ENCODE measurements at regions not wholly inside any gene's neighbourhood (a gene's known extent, or its start where the extent isn't known, plus 50 kb on each side); places are given as distances from the start of the nearest gene placed in this dataset.
"Not testable (repeated sequence)": the region's sequence is repeated elsewhere in the genome, so short reads cannot be mapped to it uniquely, and the experiment has no call there.

DNA sequence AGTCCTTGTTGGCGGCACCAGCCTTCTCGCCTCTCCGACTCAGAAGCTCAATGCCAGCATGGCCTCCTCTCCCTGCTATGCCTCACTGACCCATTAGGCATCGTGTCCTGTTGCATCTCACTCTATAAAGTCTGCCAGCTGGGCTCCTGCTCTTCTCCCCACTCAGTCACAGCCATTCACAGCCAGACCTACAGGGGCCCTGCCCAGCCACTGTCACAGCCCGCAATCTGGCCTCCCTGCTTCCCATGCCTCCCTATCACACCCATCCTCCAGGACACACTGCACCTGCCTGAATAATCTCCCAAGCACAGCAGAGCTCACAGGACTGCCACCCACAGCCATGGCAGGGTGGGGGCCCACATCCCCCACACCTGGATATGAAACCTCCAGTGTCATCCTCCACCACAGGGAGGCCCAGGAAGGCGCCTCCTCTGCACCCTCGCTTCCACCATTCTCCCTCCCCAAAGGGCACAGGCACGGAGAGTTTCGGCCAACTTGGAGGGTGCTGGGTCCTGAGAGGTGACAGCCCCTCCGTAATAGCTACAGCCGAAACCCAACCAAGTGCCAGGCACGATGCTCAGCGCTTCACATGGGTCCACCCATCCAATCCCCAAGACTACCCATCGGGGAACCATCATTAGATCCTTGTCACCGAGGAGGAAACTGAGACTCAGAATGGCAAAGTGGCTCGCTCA is 370.3 kb downstream of the BCL11B start:
- H3K4me3 ChIP-seq (ENCODE audit: low read depth, low read length) = no peak overlapping the region

DNA sequence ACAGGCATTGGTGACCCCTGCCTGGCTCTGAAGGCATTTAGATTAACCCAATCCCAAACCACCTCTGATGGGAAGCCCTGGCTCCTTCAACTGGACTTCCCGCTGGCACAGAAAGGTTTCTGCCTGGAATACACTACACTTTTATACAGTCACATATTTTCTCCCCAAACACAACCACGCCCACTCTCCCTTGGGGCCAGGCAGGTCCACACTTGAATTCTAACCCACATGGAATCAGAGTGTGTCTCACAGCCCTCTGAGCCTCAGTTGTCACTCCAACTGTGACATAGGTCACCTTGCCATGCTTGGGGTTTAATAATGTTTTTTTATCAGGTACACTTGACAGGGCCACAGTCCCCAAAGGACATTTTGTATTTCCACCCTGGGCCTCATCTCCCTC is 368.6 kb downstream of the BCL11B start:
- H3K4me3 ChIP-seq (ENCODE audit: low read depth, low read length) = no peak overlapping the region

DNA sequence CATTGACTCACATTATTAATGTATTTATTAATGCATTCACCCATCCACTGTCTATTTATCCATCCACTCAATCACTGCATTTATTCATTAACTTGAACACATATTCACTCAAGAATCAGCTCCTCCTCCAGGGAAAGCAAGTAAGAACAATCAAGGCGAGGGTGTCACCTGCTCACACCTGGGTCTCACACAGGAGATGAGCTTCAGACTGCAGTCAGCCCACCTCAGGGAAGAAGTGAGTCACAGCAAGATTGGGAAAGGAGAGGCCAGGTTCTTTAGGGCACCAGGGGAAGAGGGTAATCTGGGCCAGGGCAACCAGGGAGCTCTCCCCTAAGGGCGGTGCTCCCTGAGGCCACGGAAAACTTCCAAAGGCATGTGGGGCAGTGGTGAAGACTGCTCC is 367.3 kb downstream of the BCL11B start:
- no peak overlapping the region for H3K4me3 ChIP-seq (ENCODE audit: low read depth, low read length)

DNA sequence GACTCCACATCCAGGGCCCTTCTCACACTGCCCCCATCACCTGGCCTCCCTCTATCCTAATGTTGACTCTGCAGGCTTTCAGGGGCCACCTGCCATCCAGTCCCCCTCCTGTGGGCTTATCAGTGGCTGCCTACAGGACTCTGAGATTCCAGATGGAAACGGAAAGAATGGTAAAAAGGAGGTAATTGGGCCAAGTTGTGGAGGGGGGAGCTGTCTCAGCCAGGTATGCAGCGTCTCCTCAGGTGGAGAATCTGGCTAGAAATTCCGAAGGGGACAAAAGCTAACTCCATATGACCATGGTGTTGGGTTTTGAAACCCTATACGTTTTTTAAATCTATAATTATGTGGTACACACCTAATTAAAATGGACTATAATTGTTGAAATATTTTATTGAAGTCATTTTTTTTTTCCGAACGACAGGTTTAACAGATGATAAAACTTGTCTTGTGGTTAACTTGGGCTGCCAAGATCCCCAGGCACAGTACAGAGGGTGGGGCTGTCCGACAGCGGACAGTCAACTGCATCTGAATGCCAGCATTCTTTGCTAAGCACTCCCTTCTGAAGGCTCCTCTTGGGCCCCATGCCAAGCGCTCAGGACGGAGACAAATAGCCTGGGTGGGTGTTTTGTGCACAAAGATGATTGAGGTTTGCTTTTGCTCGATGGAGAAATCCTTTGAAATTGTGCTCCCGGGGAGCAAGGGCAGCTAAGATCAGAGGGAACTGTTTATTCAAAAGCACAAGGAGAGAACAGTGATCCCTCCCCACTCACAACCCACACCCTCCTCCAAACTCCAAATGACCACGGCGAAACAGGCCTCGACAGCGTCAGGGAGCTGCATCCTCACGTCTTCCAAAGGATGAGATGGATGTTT is 365.6 kb downstream of the BCL11B start:
- H3K4me3 ChIP-seq (ENCODE audit: low read depth, low read length) = no peak overlapping the region

DNA sequence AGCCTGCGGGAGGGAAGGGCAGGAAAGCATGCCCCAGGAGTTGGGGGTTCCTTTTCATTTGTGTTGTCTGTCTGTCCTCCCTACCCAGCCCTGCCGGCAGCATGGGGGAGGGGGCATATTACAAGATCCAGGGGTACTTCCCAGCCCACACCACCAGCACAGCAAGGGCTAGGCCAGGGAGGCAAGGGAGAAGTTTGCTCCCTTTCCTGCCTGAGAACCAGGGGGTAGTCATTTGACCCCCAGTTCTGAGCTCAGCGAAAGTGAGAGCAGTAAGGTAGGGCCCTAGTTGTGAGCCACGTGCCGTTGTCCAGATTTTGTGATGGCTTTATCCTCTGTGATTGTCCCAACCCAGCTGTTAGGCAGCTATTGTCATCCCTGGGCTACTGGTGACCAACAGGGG is 364.7 kb downstream of the BCL11B start:
- no peak overlapping the region for H3K4me3 ChIP-seq (ENCODE audit: low read depth, low read length)

DNA sequence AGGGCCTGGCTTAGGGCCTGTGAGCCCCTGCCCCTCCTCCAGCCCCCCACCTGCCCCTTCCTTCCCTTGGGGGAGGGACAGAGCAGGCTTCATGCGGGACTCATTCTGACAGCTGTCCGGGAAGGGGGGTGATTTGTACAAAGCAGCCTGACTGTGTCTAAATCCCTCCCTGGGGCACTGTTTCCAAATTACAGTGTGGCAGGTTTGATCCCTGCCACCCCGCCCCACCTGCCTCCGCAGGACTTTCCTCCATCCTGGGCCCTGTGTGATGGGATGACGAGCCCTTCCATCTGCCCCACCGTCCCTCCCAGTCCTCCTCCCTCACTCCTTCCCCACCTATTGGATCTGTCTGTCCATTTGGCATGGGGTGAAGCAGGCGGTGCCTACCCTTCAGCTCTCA is 363.9 kb downstream of the BCL11B start:
- H3K4me3 ChIP-seq (ENCODE audit: low read depth, low read length) = no peak overlapping the region

DNA sequence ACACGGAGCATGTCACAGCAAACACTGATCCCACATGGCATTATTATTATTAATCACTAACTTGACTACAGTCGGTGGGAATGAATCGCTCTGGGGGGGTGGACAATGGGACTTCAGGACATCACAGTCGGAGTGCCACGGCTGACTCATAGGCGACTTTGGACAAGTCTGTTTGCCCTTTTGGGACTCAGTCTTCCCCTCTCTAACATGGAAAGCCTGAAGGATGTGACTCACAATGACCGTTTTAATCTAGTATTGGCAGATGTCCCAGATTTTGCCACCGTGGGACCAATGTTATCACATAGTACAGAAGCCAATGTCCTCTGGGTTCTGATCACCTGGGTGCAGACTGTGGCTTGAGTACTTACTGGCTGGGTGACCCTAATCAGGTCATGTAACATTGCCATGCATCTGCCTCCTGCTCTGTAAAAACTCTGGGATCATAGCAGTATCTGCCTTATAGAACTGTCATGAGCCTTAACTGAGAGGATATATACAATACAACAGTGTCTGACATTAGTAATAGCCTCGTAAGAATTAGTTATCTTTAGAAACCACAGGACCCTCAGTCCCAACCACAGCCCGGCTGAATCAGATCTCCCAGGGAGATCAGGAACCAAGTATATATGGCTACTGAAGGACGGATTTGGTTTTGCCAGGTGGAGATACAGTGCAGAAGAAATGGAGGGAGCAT is 362.6 kb downstream of the BCL11B start:
- no peak overlapping the region for H3K4me3 ChIP-seq (ENCODE audit: low read depth, low read length)

DNA sequence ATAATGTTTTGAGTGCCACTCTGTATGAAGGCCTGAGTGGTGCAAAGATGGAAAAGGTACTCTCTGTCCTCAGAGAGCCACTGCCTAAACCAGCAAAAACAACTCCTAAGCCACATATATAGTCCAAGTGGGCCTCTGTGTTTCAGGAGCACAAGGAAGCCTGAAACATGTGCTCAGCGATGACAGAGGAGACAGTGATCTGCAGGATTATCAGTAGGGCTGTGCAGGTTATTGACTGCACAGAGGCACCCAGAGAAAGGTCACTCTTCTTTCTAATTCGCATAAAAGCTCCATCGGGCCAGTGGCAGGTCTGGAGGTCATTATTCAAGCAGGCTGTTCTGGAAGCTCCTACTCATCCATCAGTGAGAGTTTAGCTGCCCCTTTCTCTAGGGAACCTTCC is 361.9 kb downstream of the BCL11B start:
- no peak overlapping the region for H3K4me3 ChIP-seq (ENCODE audit: low read depth, low read length)

DNA sequence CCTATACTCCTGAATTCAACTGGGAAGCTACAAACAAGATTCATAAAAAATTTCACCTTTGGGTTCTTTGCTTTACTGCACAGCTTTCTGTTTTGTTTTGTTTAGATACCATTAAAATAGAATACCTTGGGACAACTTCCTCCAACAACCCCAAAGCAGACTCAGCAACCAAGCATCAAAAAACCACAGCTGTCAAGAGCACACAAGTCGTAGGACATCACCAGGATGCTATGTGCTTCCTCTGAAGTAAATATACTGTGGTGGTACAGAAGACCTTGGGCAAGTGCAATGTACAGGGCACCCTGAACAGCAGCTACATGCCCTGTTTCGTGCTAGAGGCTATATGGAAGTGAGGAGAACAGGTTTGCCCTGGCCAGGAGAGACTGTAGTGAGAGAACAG is 359.3 kb downstream of the BCL11B start:
- H3K4me3 ChIP-seq (ENCODE audit: low read depth, low read length) = no peak overlapping the region

DNA sequence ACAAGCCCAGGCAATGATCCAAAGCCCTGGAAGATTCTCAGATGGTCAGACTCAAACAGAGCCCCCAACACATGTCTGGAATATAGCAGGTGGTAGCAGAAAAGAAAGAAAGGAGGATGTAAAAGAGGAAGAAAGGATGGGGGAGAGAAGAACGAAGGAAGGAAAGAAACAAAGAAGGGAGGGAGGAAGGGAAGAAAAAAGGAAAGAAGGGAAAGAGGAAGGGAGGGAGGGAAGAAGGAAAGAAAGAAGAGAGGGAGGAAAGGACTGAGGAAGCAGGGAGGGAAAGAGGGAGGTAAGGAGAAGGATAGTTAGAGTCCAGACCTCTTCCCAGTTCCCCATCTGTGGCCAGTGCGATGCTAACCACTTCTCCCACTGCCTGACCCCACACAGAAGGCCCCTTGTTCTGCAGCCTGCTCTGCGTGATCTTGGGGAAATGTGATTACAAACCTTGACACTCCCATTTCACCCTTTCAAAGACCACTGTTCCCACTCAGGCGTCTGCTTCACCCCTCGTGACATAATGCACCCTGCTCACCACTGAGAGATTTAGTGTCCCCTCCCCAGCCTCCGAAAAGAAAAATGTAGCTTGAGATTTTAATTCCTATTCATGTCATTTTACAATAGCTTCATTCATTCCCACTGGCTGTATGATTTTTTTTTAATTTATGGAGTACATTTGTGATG is 357.9 kb downstream of the BCL11B start:
- no peak overlapping the region for H3K4me3 ChIP-seq (ENCODE audit: low read depth, low read length)

DNA sequence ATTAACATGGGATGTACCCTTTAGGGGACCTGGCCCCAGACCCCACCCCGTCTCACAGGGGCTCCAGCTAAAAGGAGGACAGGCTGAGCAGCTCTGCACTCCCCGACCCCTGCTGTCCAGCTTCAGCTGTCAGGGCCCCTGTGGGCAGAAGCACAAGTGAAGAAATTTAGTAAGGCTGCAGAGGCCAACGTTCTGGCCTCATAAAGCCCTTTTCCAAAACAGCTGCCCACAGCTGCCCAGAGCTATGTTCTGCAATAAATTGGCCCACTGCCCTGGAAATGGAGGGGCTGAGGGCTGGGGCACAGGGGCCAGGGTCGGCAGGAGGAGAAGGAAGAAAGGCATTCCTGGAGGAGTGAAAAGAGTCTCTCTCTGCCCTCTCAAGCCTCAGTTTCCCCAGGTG is 357.1 kb downstream of the BCL11B start:
- no peak overlapping the region for H3K4me3 ChIP-seq (ENCODE audit: low read depth, low read length)

DNA sequence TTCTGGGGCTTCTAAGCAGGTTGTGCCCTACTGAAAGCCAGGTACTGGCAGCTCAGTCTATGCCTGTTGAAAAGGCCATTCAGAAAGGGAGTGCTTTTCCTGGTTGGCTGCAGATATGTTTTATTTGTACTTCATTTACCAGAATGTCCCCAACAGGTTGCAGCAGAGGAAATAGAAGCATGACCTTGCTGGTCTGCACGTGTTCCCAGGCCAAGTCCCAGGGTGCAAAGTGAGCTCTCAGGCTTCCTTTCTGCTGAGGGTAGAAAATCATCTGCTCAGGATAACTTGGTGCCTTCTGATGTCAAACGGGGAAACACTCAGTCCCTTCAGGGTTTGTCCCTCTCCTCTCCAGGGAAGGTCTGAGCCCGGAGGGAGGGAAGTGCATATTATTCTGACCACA is 356.4 kb downstream of the BCL11B start:
- no peak overlapping the region for H3K4me3 ChIP-seq (ENCODE audit: low read depth, low read length)

DNA sequence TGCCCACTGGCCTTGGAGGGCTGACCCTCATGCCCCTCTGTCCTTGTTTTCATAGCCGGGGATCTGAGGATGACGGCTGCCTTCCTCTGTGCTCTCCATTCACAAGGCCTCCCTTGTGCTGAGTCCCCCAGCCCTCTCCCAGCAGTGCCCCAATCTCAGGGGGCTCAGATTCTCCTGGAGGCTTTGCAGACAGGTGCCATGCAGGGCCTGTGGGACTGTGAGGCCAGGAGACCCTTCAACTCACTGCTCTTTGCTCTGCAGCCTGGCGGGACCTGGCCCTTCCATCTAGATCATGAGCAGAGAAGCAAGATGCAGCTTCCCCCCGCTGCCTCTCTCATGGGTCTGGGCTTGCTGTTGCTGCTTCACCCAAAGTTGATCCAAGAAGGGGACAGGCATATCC is 356.0 kb downstream of the BCL11B start:
- no peak overlapping the region for H3K4me3 ChIP-seq (ENCODE audit: low read depth, low read length)

DNA sequence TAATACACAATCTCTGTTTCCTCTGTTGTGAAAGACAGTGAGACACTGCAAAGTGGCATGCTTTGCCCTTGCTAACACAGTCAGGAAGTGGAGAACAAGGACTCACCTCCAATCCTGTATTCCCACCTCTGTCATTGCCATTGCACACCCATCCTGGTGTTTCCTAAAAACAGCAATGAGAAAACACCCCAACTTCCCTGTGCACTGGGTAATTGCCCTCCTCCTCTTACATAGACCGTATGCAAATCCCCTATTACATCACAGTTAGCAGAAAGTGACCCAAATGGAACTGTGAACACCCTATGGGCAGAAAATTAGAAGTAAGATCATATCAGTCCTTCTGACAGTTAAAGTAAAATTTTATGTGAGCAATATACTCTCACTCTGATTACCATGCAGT is 355.5 kb downstream of the BCL11B start:
- no peak overlapping the region for H3K4me3 ChIP-seq (ENCODE audit: low read depth, low read length)

DNA sequence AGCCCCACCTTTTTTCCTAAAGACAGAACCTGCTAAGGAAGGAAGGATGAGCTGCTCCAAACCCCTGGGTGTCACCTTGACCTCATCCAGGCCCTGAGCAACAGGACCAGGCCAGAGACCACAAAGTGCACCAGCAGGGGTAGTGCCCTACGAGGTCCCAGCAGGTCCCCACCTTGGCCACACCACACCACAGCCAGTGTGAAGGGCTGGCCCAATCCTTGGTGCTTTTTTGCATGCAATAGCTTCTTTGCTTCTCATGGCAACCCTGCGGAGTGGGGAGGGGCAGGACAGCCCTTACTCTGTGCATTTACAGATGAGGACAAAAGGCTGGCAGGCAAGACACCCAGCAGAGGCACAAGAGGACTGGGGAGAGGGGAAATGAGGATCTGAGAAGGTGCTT is 352.6 kb downstream of the BCL11B start:
- H3K4me3 ChIP-seq (ENCODE audit: low read depth, low read length) = no peak overlapping the region

DNA sequence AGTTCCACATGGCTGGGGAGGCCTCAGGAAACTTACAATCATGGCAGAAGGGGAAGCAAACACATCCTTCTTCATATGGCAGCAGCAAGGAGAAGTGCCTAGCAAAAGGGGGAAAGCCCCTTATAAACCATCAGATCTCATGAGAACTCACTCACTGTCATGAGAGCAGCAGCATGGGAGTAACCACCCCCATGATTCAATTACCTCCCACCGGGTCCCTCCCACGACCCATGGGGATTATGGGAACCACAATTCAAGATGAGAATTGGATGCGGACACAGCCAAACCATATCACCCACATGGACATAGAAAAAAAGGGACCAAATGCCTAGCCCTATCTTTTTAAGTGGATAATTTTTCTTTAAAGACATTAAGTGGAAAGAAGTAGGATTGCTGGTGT is 350.7 kb downstream of the BCL11B start:
- not testable (repeated sequence) for H3K4me3 ChIP-seq (ENCODE audit: low read depth, low read length)

DNA sequence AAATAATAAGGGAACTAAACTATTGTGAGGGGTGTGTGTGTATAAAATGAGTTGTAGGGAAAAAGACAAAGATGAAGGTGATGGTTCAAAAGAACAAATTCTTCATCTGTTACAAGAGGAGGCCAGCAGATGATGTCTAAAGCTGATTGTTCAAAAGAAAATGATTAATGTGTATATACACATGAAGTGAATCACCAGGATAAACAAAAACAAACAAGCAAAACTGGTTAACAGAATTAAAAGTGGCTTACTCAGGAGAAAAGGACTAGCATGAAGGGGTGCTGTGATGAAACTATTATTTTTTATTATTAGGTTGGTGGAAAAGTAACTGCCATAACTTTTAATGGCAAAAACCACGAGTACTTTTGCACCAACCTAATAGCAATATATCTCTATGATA is 348.4 kb downstream of the BCL11B start:
- no peak overlapping the region for H3K4me3 ChIP-seq (ENCODE audit: low read depth, low read length)

DNA sequence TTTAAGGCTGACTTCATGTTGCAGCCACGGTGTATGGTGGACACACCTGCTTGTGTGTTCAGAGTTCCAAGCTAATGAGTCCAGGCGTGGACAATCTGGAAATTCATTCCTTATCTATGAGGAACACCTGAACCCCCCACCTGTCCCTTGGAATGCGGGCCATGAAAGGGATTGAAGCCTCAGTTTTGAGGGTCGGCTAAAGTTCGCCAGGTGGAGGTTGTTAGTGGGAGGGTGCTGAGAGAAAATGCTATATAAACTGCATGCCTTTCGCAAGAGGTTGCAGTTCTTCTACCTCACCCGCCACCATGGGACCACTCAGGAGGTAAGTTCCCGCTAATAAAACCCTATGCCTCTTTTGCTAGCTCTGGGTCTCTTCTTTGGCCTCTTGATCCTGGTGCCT is 348.0 kb downstream of the BCL11B start:
- no peak overlapping the region for H3K4me3 ChIP-seq (ENCODE audit: low read depth, low read length)

DNA sequence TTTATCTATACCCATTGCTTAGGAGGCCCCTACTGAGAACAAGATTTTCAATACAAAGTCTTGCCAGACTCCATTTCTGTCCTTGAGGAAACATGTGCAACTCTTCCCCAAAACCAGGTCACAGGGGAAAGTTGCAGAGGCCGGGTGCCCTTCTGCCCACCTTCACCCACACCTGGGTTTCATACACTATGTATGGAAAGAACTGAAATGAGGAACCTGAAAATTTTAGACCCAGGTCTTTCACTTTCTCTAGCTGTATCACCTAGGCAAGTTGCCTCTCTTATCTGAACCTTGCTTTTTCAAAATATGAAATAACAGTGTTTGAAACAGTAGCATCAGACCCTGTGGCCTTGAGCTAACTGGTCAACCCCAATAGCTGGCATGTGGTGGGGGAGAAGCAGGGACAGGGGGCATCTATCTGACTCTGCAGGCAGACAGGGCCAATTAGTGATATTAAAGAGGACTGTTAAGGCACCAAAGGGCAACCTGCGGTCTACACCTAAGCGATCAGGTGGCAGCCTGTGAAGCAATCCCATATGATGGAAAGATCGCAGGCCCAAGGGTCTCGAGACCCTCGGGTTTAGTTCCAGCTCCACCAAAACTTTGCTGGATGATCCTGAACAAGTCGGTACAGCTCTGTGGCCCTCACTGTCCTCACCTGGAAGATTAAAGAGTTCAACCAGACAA is 346.5 kb downstream of the BCL11B start:
- no peak overlapping the region for H3K4me3 ChIP-seq (ENCODE audit: low read depth, low read length)

DNA sequence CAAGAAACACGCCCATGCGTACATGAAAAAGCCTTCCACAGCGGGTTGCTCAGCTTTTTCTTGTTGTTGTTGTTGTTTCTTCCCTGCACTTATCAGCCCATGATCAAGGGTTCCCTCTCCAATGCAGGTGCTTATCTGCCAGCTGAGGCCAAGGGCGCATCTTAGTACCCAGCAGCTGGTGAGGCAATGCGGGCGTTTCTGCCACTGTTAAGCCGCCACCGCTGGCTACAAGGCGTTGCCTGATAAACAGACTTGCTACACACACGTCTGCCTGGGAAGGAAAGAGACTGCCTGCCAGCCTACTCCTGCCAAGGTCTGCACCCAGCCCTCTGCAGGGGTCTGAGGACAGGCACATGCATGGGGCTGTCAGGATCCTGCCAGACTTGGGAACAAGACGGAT is 345.9 kb downstream of the BCL11B start:
- no peak overlapping the region for H3K4me3 ChIP-seq (ENCODE audit: low read depth, low read length)

DNA sequence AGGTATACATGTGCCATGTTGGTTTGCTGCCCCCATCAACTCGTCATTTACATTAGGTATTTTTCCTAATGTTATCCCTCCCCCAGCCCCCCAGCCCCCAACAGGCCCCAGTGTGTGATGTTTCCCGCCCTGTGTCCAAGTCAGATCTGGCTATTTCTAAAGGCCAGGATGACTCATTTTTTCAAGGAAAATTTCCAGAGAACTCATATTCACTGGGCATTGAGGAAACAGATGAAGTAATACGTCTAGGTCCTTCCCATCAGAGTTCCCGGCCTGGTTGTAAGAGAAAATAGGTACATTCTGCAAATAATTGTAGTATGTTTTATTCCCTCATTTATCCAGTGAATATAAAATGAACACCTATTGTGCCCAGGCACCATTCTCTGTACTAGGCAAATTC is 345.2 kb downstream of the BCL11B start:
- H3K4me3 ChIP-seq (ENCODE audit: low read depth, low read length) = no peak overlapping the region

All from iPS-11a (cell line).